Cardiac muscle cell (in vitro differentiated cells and primary cell): ENCODE measurements at regions not wholly inside any gene's neighbourhood (a gene's known extent, or its start where the extent isn't known, plus 50 kb on each side); places are given as distances from the start of the nearest gene placed in this dataset.
A peak's percentile ranks its signal among the peaks of the same experiment; 100 is the strongest.

Experiments
- DNase-seq, 2 donors: peaks; one replicate each; pipeline versions ENCODE4 v3.0.0 to v3.0.0-alpha.2; 2010 to 2017; ENCODE audit warnings: low read depth in 1 of 2, low spot score in 1 of 2
- H3K27ac ChIP-seq: fragments of 200-600 bp; sonication (generic); 2 replicates; pipeline ENCODE4 v1.5.1; 2016
- H3K27me3 ChIP-seq: fragments of 200-600 bp; sonication (generic); 2 replicates; pipeline ENCODE4 v1.6.0; 2016; ENCODE audit warnings: control low read depth
- H3K36me3 ChIP-seq: fragments of 200-600 bp; sonication (generic); 2 replicates; pipeline ENCODE4 v1.5.1; 2016; ENCODE audit warnings: control low read depth
- H3K4me1 ChIP-seq: fragments of 200-600 bp; sonication (generic); 2 replicates; pipeline ENCODE4 v1.8.1; 2017; ENCODE audit warnings: low read depth, mild to moderate bottlenecking, mixed run types
- H3K4me3 ChIP-seq: fragments of 200-600 bp; sonication (generic); 2 replicates; pipeline ENCODE4 v1.5.1; 2016; ENCODE audit warnings: mild to moderate bottlenecking
- H3K9me3 ChIP-seq: fragments of 200-600 bp; sonication (generic); 2 replicates; pipeline ENCODE4 v1.5.1; 2017; ENCODE audit warnings: low read depth, mild to moderate bottlenecking, control low read depth
- CTCF ChIP-seq: IDR thresholded peaks from 2 replicates; pipeline ENCODE4 v1.5.1; 2012; ENCODE audit warnings: low read depth, mild to moderate bottlenecking, low read length

GRCh38 chr14:58825606-58826005, 187.8 kb downstream of the DACT1 start:
- DNase-seq, result no peak
- H3K4me1 ChIP-seq, result peaks cover 5% of the 10 kb centered on the region
- H3K27me3 ChIP-seq, result no peaks in the 10 kb centered on the region
- H3K27ac ChIP-seq, result no peak overlapping the region
- no peak for TF ChIP-seq CTCF
- no peaks in the 10 kb centered on the region for H3K36me3 ChIP-seq
- no peaks in the 10 kb centered on the region for H3K9me3 ChIP-seq
- H3K4me3 ChIP-seq, result no peak overlapping the region

- no peak overlapping the region for H3K4me3 ChIP-seq
- no peaks in the 10 kb centered on the region for H3K27me3 ChIP-seq
- H3K27ac ChIP-seq, result no peak overlapping the region
- H3K4me1 ChIP-seq, result peaks cover 5% of the 10 kb centered on the region
- DNase-seq, result no peak
- TF ChIP-seq CTCF, result peak; percentile 37
- no peaks in the 10 kb centered on the region for H3K36me3 ChIP-seq
- no peaks in the 10 kb centered on the region for H3K9me3 ChIP-seq
Observed at GRCh38 chr14:58826845-58827686, 189.3 kb downstream of the DACT1 start.

- Histone ChIP-seq H3K27ac (no peak overlapping the region), H3K4me3 (no peak overlapping the region), H3K9me3 (no peaks in the 10 kb centered on the region), H3K36me3 (no peaks in the 10 kb centered on the region), H3K4me1 (peaks cover 5% of the 10 kb centered on the region), H3K27me3 (no peaks in the 10 kb centered on the region)
- no peak for TF ChIP-seq CTCF
- DNase-seq, result no peak
Observed at GRCh38 chr14:58828298-58828697, 190.5 kb downstream of the DACT1 start.

- Histone ChIP-seq H3K4me1 (peaks cover 5% of the 10 kb centered on the region), H3K36me3 (no peaks in the 10 kb centered on the region), H3K4me3 (no peak overlapping the region), H3K9me3 (no peaks in the 10 kb centered on the region), H3K27me3 (no peaks in the 10 kb centered on the region), H3K27ac (no peak overlapping the region)
- TF ChIP-seq CTCF, result no peak
- DNase-seq, result no peak
Observed at GRCh38 chr14:58829594-58829993, 191.8 kb downstream of the DACT1 start.

GRCh38 chr14:58830121-58830520, 192.4 kb downstream of the DACT1 start:
- no peak overlapping the region for H3K27ac ChIP-seq

More at GRCh38 chr14:58830121-58830520, 192.4 kb downstream of the DACT1 start:
- TF ChIP-seq CTCF, result no peak
- no peaks in the 10 kb centered on the region for H3K9me3 ChIP-seq
- DNase-seq, result no peak
- no peaks in the 10 kb centered on the region for H3K27me3 ChIP-seq
- H3K4me1 ChIP-seq, result peaks cover 5% of the 10 kb centered on the region
- H3K36me3 ChIP-seq, result no peaks in the 10 kb centered on the region
- H3K4me3 ChIP-seq, result no peak overlapping the region
